K562 (cell line): ENCODE measurements at regions not wholly inside any gene's neighbourhood (a gene's known extent, or its start where the extent isn't known, plus 50 kb on each side); places are given as distances from the start of the nearest gene placed in this dataset.

Source experiments
- ATAC-seq: fragments of 200-7000 bp; cut with Tn5 transposase; 3 replicates; pipeline ENCODE4 v1.9.1; 2020; ENCODE audit warnings: moderate library complexity
- BruUV-seq: library from RNA; stranded (reverse); fragments of 400-500 nt; replicated peaks from 2 replicates; lab custom pipeline; 2021; lab: Mats Ljungman, UMichigan
- CTCF ChIA-PET: fragments of 300-600 bp; formaldehyde crosslinking; extraction: SDS; loops from one replicate; lab custom pipeline; 2021; ENCODE audit warnings: low intra/inter-chr PET ratio; lab: Yijun Ruan, JAX
- POLR2A ChIA-PET: fragments of 300-600, 350-650 bp; sonication (Branson Sonifier 250); formaldehyde crosslinking; extraction: SDS; loops from one replicate; lab custom pipeline; 2021; ENCODE audit warnings: antibody characterized with exemption, inconsistent platforms; lab: Yijun Ruan, JAX
- DNase-seq, 4 experiments: peaks; one replicate each; pipeline versions ENCODE4 v3.0.0 to v3.0.0-alpha.2; 2011 to 2018; ENCODE audit warnings: low spot score in 3 of 4, mixed read lengths in 3 of 4; ENCODE audit errors: extremely low read depth in 1 of 4
- FAIRE-seq: peaks from 2 replicates; lab custom pipeline; 2011; peaks lifted over from hg19 to GRCh38; lab: Jason Lieb, UNC
- H2AFZ ChIP-seq: 2 replicates; pipeline ENCODE4 v1.6.0; 2011; ENCODE audit warnings: low read depth, low read length, control low read depth, inconsistent platforms
- H3K27ac ChIP-seq: fragments of 200-600 bp; 3 replicates; pipeline ENCODE4 v1.8.0; 2011; ENCODE audit warnings: low read depth, mild to moderate bottlenecking, control low read depth, inconsistent platforms, low read length, moderate library complexity, mixed read lengths; ENCODE audit errors: extremely low read depth
- H3K27me3 ChIP-seq, 2 experiments: fragments of 300-600 bp in 1 of 2; 2 replicates in 1 of 2; 3 replicates in 1 of 2; pipeline versions ENCODE4 v1.6.0 to v1.8.0; 2011; ENCODE audit warnings: inconsistent platforms in 2 of 2, low read length in 2 of 2, mild to moderate bottlenecking in 1 of 2, mixed read lengths in 1 of 2, moderate library complexity in 1 of 2; ENCODE audit not compliant: control insufficient read depth in 2 of 2, insufficient read depth in 2 of 2
- H3K36me3 ChIP-seq: fragments of 300-600 bp; 3 replicates; pipeline ENCODE4 v1.8.0; 2011; ENCODE audit warnings: mild to moderate bottlenecking, low read length, inconsistent platforms; ENCODE audit not compliant: control insufficient read depth, insufficient read depth
- H3K4me1 ChIP-seq, 2 experiments: fragments of 200-600 bp in 1 of 2; replicated peaks in 1 of 2; 2 replicates in 1 of 2; 3 replicates in 1 of 2; pipeline versions ENCODE4 v1.5.1 to v1.8.0; 2011; ENCODE audit warnings: inconsistent platforms in 2 of 2, low read length in 2 of 2, mild to moderate bottlenecking in 1 of 2, mixed read lengths in 1 of 2, moderate library complexity in 1 of 2; ENCODE audit not compliant: control insufficient read depth in 2 of 2, insufficient read depth in 2 of 2
- H3K4me2 ChIP-seq: 2 replicates; pipeline ENCODE4 v1.6.1; 2011; ENCODE audit warnings: low read length, control low read depth, inconsistent platforms, mixed read lengths; ENCODE audit not compliant: insufficient read depth
- H3K4me3 ChIP-seq: fragments of 200-600 bp; sonication (generic), shearing (Covaris generic); 2 replicates; pipeline ENCODE4 v1.5.1; 2016; ENCODE audit warnings: control low read depth, inconsistent platforms
- H3K79me2 ChIP-seq: fragments of 200-600 bp; 3 replicates; pipeline ENCODE4 v1.8.0; 2011; ENCODE audit warnings: low read length, inconsistent platforms; ENCODE audit not compliant: control insufficient read depth, insufficient read depth
- H3K9ac ChIP-seq, 2 experiments: 2 replicates each; pipeline versions ENCODE4 v1.6.0 to v1.6.1; 2011; ENCODE audit warnings: low read depth in 2 of 2, low read length in 2 of 2, control low read depth in 1 of 2, inconsistent platforms in 1 of 2, mild to moderate bottlenecking in 1 of 2, mixed read lengths in 1 of 2; ENCODE audit not compliant: insufficient read depth in 1 of 2
- H3K9me1 ChIP-seq: one replicate; pipeline ENCODE4 v1.6.0; 2011; ENCODE audit warnings: inconsistent platforms, mild to moderate bottlenecking, low read length, moderate library complexity; ENCODE audit not compliant: control insufficient read depth, insufficient read depth
- H3K9me3 ChIP-seq: replicated peaks from 2 replicates; pipeline ENCODE4 v1.5.1; 2011; ENCODE audit warnings: low read depth, low read length, inconsistent platforms; ENCODE audit not compliant: control insufficient read depth, insufficient read depth
- H4K20me1 ChIP-seq: replicated peaks from 2 replicates; pipeline ENCODE4 v1.6.1; 2011; ENCODE audit warnings: low read length, inconsistent platforms, mixed read lengths; ENCODE audit not compliant: control insufficient read depth, insufficient read depth
- DLX4 ChIP-seq: fragments of 250-450 bp; sonication (Bioruptor Pico); IDR thresholded peaks from 2 replicates; pipeline ENCODE4 v1.6.1; 2021; ENCODE audit warnings: mild to moderate bottlenecking
- MTA1 ChIP-seq: fragments of 450-650 bp; IDR thresholded peaks from 2 replicates; pipeline ENCODE4 v1.6.1; 2017; ENCODE audit warnings: borderline replicate concordance
- PHF21A ChIP-seq: fragments of 450-650 bp; IDR thresholded peaks from 2 replicates; pipeline ENCODE4 v1.6.1; 2017; ENCODE audit warnings: low read depth, borderline replicate concordance
- POLR2B ChIP-seq: fragments of 450-650 bp; IDR thresholded peaks from 2 replicates; pipeline ENCODE4 v1.6.1; 2018; ENCODE audit warnings: low read depth; ENCODE audit not compliant: partially characterized antibody
- PURB ChIP-seq: sonication (generic); formaldehyde crosslinking; IDR thresholded peaks from 2 replicates; pipeline ENCODE4 v1.9.0; 2021; ENCODE audit warnings: low read depth, mild to moderate bottlenecking, missing genetic modification reagents
- TEAD2 ChIP-seq: fragments of 450-650 bp; IDR thresholded peaks from 2 replicates; pipeline ENCODE4 v1.6.1; 2016; ENCODE audit warnings: missing genetic modification characterization, control low read depth, missing compliant biosample characterization
- ZNF133 ChIP-seq: fragments of 250-450 bp; sonication (Bioruptor Pico); IDR thresholded peaks from 2 replicates; pipeline ENCODE4 v1.4.0; 2020; ENCODE audit warnings: mild to moderate bottlenecking
- ZNF146 ChIP-seq: IDR thresholded peaks from one replicate; pipeline ENCODE4 v1.6.1; 2018; ENCODE audit warnings: missing compliant biosample characterization; ENCODE audit not compliant: unreplicated experiment
- ZNF224 ChIP-seq: sonication (generic); formaldehyde crosslinking; IDR thresholded peaks from 2 replicates; pipeline ENCODE4 v1.8.0; 2022; ENCODE audit warnings: mild to moderate bottlenecking, missing genetic modification reagents
- ZNF274 ChIP-seq: IDR thresholded peaks from 2 replicates; pipeline ENCODE4 v1.6.1; 2011; ENCODE audit warnings: low read depth, mild to moderate bottlenecking, low read length, moderate library complexity, borderline replicate concordance
- ZNF655 ChIP-seq: fragments of 250-450 bp; sonication (Bioruptor Pico); IDR thresholded peaks from 2 replicates; pipeline ENCODE4 v1.5.0; 2021
- WGBS: fragments of 100-300 bp; shearing (Covaris generic); methylation state at CpG from one replicate; pipeline ENCODE4 v1.1.6; 2016; ENCODE audit warnings: low coverage, mixed read lengths; ENCODE audit not compliant: insufficient coverage; ENCODE audit errors: missing lambda C conversion rate; 5-methylcytosine and 5-hydroxymethylcytosine counted together
- in situ Hi-C: fragments of 300-500 bp; cut with MboI; formaldehyde crosslinking; loops from 4 replicates; pipeline ENCODE4 v1.15.0; 2018; ENCODE audit warnings: inconsistent platforms, mixed read lengths
- intact Hi-C: fragments of 100-400 bp; cut with micrococcal nuclease; formaldehyde crosslinking; loops from 2 replicates; pipeline ENCODE4 v1.14.2; 2022
- TF ChIP-seq, protein P1 (sequence below): fragments of 250-450 bp; sonication (Bioruptor Pico); IDR thresholded peaks from 2 replicates; pipeline ENCODE4 v1.5.1; 2021; ENCODE audit warnings: mild to moderate bottlenecking
- TF ChIP-seq, protein P2 (sequence below): fragments of 450-650 bp; IDR thresholded peaks from 2 replicates; pipeline ENCODE4 v1.6.1; 2014; ENCODE audit warnings: low read depth, mild to moderate bottlenecking, moderate library complexity, borderline replicate concordance

- Histone ChIP-seq H3K79me2 (no peaks in the 10 kb centered on the region), H3K4me1 (no peaks in the 10 kb centered on the region), H4K20me1 (no peaks in the 10 kb centered on the region), H3K4me2 (no peak overlapping the region), H3K9me1 (no peaks in the 10 kb centered on the region), H3K9me3 (no peaks in the 10 kb centered on the region), H3K36me3 (no peaks in the 10 kb centered on the region), H3K27ac (no peak overlapping the region), H2AFZ (no peak overlapping the region), H3K4me3 (no peak overlapping the region), H3K27me3 (no peaks in the 10 kb centered on the region), H3K9ac (no peak overlapping the region)
- in situ Hi-C loops, result loop anchor here (25.0 kb wide), 1 partner anchor 721 kb away; no protein-coding TSS in a partner anchor
- no TSS peak for BruUV-seq
- WGBS, result 3% methylated on average over 3 of the region's 4 CpGs
- FAIRE-seq (no peak), ATAC-seq (no peak), DNase-seq (no peak)
- TF ChIP-seq MTA1 (no peak), ZNF146 (CRISPR knock-in tag) (no peak), ZNF224 (CRISPR knock-in tag) (no peak), DLX4 (CRISPR knock-in tag) (no peak), TEAD2 (tag) (no peak), POLR2B (no peak), ZNF655 (CRISPR knock-in tag) (no peak), ZNF133 (no peak), PURB (CRISPR knock-in tag) (no peak), PHF21A (no peak), ZNF274 (no peak)
- TF ChIP-seq, protein P1, sequence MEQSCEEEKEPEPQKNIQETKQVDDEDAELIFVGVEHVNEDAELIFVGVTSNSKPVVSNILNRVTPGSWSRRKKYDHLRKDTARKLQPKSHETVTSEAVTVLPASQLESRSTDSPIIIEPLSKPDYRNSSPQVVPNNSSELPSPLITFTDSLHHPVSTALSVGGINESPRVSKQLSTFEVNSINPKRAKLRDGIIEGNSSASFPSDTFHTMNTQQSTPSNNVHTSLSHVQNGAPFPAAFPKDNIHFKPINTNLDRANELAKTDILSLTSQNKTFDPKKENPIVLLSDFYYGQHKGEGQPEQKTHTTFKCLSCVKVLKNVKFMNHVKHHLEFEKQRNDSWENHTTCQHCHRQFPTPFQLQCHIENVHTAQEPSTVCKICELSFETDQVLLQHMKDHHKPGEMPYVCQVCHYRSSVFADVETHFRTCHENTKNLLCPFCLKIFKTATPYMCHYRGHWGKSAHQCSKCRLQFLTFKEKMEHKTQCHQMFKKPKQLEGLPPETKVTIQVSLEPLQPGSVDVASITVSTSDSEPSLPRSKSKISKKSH (CRISPR knock-in tag), result no peak
- TF ChIP-seq, protein P2, sequence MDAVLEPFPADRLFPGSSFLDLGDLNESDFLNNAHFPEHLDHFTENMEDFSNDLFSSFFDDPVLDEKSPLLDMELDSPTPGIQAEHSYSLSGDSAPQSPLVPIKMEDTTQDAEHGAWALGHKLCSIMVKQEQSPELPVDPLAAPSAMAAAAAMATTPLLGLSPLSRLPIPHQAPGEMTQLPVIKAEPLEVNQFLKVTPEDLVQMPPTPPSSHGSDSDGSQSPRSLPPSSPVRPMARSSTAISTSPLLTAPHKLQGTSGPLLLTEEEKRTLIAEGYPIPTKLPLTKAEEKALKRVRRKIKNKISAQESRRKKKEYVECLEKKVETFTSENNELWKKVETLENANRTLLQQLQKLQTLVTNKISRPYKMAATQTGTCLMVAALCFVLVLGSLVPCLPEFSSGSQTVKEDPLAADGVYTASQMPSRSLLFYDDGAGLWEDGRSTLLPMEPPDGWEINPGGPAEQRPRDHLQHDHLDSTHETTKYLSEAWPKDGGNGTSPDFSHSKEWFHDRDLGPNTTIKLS, result no peak
- POLR2A ChIA-PET, result no interaction called here
- CTCF ChIA-PET, result no interaction called here
- intact Hi-C loops, result no loop called here
Measured at GRCh38 chr3:102533784-102534183, 99.0 kb downstream of the ZPLD1 start.
